Smooth muscle cell (in vitro differentiated cells): ENCODE measurements at regions not wholly inside any gene's neighbourhood (a gene's known extent, or its start where the extent isn't known, plus 50 kb on each side); places are given as distances from the start of the nearest gene placed in this dataset.
A peak's percentile ranks its signal among the peaks of the same experiment; 100 is the strongest.
"Not testable (repeated sequence)": the region's sequence is repeated elsewhere in the genome, so short reads cannot be mapped to it uniquely, and the experiment has no call there.

Source experiments
- DNase-seq: peaks from one replicate; lab custom pipeline; 2025; ENCODE audit not compliant: unreplicated experiment; lab: John Stamatoyannopoulos, UW
- H2AFZ ChIP-seq: fragments of 200-600 bp; sonication (generic); 2 replicates; pipeline ENCODE4 v1.6.0; 2016; ENCODE audit warnings: antibody characterized with exemption, low read depth, mild to moderate bottlenecking
- H3F3A ChIP-seq: fragments of 200-600 bp; sonication (generic); 2 replicates; pipeline ENCODE4 v1.6.0; 2017; ENCODE audit warnings: antibody characterized with exemption, low read depth
- H3K27ac ChIP-seq: fragments of 200-600 bp; sonication (generic); 2 replicates; pipeline ENCODE4 v1.5.1; 2016; ENCODE audit warnings: low read depth, mild to moderate bottlenecking
- H3K27me3 ChIP-seq: fragments of 200-600 bp; sonication (generic); 2 replicates; pipeline ENCODE4 v1.6.1; 2016; ENCODE audit warnings: low read depth, mild to moderate bottlenecking
- H3K36me3 ChIP-seq: fragments of 200-600 bp; sonication (generic); 2 replicates; pipeline ENCODE4 v1.5.1; 2016; ENCODE audit warnings: low read depth
- H3K4me1 ChIP-seq: fragments of 200-600 bp; sonication (generic); 2 replicates; pipeline ENCODE4 v1.5.1; 2016; ENCODE audit warnings: low read depth
- H3K4me2 ChIP-seq: fragments of 200-600 bp; sonication (generic); 2 replicates; pipeline ENCODE4 v1.6.0; 2016; ENCODE audit warnings: mild to moderate bottlenecking
- H3K4me3 ChIP-seq: fragments of 200-600 bp; sonication (generic); 2 replicates; pipeline ENCODE4 v1.5.1; 2016; ENCODE audit warnings: mild to moderate bottlenecking
- H3K79me2 ChIP-seq: fragments of 200-600 bp; sonication (generic); 2 replicates; pipeline ENCODE4 v1.6.0; 2016; ENCODE audit warnings: low read depth, mild to moderate bottlenecking
- H3K9ac ChIP-seq: fragments of 200-600 bp; sonication (generic); 2 replicates; pipeline ENCODE4 v1.6.0; 2016; ENCODE audit warnings: low read depth
- H3K9me3 ChIP-seq: fragments of 200-600 bp; sonication (generic); replicated peaks from 2 replicates; pipeline ENCODE4 v1.5.1; 2016; ENCODE audit warnings: low read depth
- H4K20me1 ChIP-seq: fragments of 200-600 bp; sonication (generic); 2 replicates; pipeline ENCODE4 v1.6.0; 2016; ENCODE audit warnings: low read depth
- WGBS: methylation state at CpG from one replicate; pipeline ENCODE4 v1.1.7; 2016; ENCODE audit warnings: low lambda C conversion rate; 5-methylcytosine and 5-hydroxymethylcytosine counted together
- TF ChIP-seq, protein P1 (sequence below): fragments of 200-600 bp; sonication (generic); IDR thresholded peaks from 2 replicates; pipeline ENCODE4 v1.5.1; 2017; ENCODE audit warnings: borderline replicate concordance, mild to moderate bottlenecking, antibody characterized with exemption; ENCODE audit not compliant: insufficient read depth, poor library complexity, severe bottlenecking

DNA sequence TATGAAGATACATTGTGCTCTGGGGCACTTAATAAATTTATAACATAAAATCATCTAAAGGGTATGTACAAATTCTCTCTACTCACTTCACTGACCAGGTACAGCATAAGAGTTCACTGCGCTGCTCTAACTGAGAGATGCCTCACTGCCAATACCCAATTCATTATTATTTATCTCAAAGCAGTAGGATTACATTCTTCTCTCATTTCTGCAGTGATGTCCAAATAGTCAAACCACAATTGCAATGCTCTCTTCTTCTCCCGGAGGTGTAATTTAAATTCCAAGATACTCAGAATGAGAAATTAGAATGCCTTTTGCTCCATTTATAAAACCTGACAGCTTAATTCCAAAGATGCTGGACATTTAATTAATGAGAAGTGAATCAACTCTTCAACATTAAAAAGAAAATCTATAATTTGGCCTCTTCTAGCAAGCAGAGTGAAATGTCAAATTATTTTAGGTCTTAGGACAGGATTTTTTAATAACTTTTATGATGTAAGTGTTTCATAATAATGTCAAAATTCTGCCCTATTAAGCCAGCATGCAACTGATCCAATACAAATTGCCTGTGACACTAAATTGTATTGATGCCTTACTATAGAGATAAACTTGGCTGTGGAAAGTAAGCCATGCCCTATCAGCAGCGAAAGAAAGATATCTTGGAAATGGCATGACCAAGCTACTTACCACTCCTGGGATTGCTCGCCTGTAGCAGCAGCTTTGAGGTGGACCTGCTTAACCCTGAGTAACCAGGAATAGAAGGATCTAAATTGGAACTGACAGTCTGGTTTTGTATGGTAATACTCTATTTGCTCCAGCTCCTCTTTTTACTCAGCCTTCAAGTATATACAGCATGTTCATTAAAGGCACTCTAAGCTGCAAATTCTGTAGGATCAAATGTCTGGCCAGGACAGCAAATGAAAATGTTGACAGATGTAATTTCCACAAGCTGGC lies 374.2 kb upstream of the TYRP1 start:
- no peaks in the 10 kb centered on the region for H3K27me3 ChIP-seq
- no peaks in the 10 kb centered on the region for H4K20me1 ChIP-seq
- 93% methylated on average over 4 of the region's 4 CpGs for WGBS

DNA sequence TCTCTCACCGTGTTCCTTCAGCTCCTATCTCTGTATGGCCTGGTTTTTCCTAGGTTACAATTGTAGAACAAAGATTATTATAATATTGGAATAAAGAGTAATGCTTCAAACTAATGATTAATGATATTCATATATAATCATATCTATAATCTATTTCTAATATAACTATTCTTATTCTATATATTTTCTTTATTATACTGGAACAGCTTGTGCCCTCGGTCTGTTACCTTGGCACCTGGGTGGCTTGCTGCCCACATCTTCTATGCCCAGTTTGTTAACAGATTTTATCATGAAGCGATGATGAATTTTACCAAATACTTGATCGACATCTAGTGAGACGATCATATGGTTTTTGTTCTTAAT lies 363.6 kb upstream of the TYRP1 start:
- Histone ChIP-seq H4K20me1 (no peaks in the 10 kb centered on the region), H3K4me3 (no peak overlapping the region), H3K4me2 (peak overlapping the region; percentile 83), H3K27me3 (no peaks in the 10 kb centered on the region), H3K27ac (no peak overlapping the region), H3K9ac (no peak overlapping the region), H3K9me3 (no peaks in the 10 kb centered on the region), H3K79me2 (no peaks in the 10 kb centered on the region), H2AFZ (no peak overlapping the region), H3K36me3 (no peaks in the 10 kb centered on the region), H3F3A (no peaks in the 10 kb centered on the region), H3K4me1 (no peaks in the 10 kb centered on the region)
- TF ChIP-seq, protein P1, sequence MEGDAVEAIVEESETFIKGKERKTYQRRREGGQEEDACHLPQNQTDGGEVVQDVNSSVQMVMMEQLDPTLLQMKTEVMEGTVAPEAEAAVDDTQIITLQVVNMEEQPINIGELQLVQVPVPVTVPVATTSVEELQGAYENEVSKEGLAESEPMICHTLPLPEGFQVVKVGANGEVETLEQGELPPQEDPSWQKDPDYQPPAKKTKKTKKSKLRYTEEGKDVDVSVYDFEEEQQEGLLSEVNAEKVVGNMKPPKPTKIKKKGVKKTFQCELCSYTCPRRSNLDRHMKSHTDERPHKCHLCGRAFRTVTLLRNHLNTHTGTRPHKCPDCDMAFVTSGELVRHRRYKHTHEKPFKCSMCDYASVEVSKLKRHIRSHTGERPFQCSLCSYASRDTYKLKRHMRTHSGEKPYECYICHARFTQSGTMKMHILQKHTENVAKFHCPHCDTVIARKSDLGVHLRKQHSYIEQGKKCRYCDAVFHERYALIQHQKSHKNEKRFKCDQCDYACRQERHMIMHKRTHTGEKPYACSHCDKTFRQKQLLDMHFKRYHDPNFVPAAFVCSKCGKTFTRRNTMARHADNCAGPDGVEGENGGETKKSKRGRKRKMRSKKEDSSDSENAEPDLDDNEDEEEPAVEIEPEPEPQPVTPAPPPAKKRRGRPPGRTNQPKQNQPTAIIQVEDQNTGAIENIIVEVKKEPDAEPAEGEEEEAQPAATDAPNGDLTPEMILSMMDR, result no peak
- no peak for DNase-seq
- 66% methylated on average over 5 of the region's 5 CpGs for WGBS

More for the DNA sequence above, 374.2 kb upstream of the TYRP1 start:
- Histone ChIP-seq H3K79me2 (no peaks in the 10 kb centered on the region), H3K36me3 (no peaks in the 10 kb centered on the region), H3K9ac (no peak overlapping the region), H3K4me3 (no peak overlapping the region), H3K4me2 (no peak overlapping the region), H3F3A (no peaks in the 10 kb centered on the region), H3K4me1 (no peaks in the 10 kb centered on the region), H3K9me3 (no peaks in the 10 kb centered on the region), H3K27ac (no peak overlapping the region), H2AFZ (no peak overlapping the region)
- TF ChIP-seq, protein P1, result no peak
- no peak for DNase-seq

DNA sequence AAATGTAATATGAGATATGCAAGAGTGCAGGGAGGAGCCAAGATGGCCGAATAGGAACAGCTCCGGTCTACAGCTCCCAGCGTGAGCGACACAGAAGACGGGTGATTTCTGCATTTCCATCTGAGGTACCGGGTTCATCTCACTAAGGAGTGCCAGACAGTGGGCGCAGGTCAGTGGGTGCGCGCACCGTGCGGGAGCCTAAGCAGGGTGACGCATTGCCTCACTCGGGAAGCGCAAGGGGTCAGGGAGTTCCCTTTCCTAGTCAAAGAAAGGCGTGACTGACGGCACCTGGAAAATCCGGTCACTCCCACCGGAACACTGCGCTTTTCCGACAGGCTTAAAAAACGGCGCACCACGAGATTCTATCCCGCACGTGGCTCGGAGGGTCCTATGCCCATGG lies 359.2 kb upstream of the TYRP1 start:
- not testable (repeated sequence) for H3K4me2 ChIP-seq, H4K20me1 ChIP-seq, H3K9ac ChIP-seq, H3K27me3 ChIP-seq, H3F3A ChIP-seq, H2AFZ ChIP-seq, H3K27ac ChIP-seq, H3K36me3 ChIP-seq, H3K9me3 ChIP-seq, DNase-seq, H3K79me2 ChIP-seq, H3K4me3 ChIP-seq, H3K4me1 ChIP-seq
- WGBS, result 85% methylated on average over 25 of the region's 26 CpGs

DNA sequence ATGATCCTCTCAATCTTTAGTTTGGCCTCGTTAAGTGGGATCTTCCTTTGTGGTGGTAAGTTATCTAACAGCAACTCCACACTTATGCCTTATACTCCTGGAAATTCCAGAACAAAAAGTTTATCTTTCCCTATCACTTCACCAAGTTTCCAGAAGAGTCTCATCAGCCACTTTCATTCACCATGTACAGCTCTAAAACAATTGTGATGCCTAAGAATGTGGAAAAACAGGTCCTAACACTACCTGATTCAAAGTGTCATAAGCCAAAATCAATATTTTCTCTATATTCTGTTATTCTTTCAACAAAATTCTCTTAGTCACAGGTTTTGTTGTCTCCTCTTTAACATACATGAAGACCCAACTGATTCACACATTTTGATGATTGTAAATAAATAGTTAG lies 342.4 kb upstream of the TYRP1 start:
- H4K20me1 ChIP-seq, result no peaks in the 10 kb centered on the region
- H3K4me3 ChIP-seq, result no peak overlapping the region
- no peaks in the 10 kb centered on the region for H3K36me3 ChIP-seq
- no peaks in the 10 kb centered on the region for H3K27me3 ChIP-seq
- no peaks in the 10 kb centered on the region for H3K79me2 ChIP-seq
- H3K4me2 ChIP-seq, result no peak overlapping the region
- H2AFZ ChIP-seq, result no peak overlapping the region
- H3K9me3 ChIP-seq, result no peaks in the 10 kb centered on the region
- no peaks in the 10 kb centered on the region for H3K4me1 ChIP-seq
- no peak overlapping the region for H3K9ac ChIP-seq
- 60% methylated on average over 1 of the region's 1 CpG for WGBS
- TF ChIP-seq, protein P1, result no peak
- H3K27ac ChIP-seq, result no peak overlapping the region
- peaks cover 3% of the 10 kb centered on the region for H3F3A ChIP-seq
- no peak for DNase-seq
